Left renal cortex interstitium (tissue), 4 donors: ENCODE measurements at regions not wholly inside any gene's neighbourhood (a gene's known extent, or its start where the extent isn't known, plus 50 kb on each side); places are given as distances from the start of the nearest gene placed in this dataset.
A peak's percentile ranks its signal among the peaks of the same experiment; 100 is the strongest.
"Not testable (repeated sequence)": the region's sequence is repeated elsewhere in the genome, so short reads cannot be mapped to it uniquely, and the experiment has no call there.

Experiments used
- DNase-seq, 4 donors: peaks; one replicate each; pipeline ENCODE4 v3.0.0-alpha.2; 2013; ENCODE audit warnings: low read depth in 4 of 4, low spot score in 2 of 4, missing footprints in 1 of 4

DNA sequence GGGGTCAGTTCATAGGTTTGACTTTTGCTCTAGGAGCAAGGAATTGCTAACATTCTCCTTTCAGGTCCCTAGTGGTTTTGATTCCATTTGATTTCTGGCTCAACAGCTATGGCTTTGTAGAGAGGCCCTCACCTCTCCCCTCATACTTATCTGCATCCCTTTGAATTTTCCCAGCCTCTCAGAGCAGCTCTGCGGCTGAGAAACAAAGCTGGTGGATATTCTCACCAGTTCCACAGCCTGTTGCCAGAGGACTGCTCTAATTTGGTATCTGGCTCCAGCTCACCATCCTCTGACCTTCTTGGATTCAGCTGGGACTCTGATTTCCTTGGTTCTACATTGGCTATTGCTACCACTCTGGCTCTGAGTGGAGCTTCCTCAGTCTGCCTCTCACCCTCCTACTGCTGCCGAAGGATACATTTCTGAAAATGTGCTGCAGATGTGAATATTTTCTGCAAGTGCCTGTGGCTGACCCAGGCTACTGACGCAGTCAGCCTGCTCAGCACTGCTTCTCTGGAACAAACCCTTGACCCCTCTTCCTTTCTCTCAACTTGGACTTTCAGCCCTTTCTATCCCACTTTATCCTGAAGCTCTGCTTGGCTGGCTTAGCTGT, 110.9 kb upstream of the ENPEP start:
- DNase-seq = no peak

DNA sequence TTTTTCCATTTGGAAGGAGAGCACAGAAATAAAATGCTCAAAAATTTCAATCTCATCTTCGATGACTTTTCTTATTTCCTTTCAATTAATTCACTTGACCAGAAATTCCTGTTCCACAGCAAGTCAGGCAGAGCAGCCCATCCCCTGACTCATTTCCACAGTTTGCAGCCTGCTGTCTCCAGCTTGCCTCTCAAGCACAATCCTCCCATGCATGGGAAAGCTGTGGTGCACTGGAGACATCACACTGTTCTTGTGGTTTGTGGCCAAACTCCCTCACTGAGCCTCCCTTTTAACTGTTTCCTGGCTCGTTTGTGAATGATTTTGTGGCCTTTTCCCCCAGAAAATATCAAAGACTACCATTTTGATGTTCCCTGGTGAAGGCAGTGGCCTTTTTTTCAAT, 114.0 kb upstream of the ENPEP start:
- no peak for DNase-seq

DNA sequence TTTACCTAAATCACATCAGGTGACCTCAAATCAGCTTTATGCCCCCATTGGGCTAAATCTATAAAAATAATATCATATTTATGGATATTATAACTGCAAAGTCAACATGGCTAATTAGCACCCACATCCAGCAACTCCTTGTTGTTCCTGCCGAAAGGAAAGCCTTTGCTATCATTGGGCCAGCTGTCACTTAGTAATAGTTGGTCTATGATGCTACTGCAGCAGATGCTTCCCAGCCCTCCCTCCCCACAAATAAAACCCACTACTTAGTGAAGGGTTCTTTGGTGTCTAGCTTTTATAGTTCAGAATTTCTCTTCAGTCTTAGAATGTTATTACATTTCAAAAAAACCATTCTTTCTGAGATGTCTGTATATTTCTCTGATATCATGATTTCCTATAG, 116.9 kb upstream of the ENPEP start:
- no peak for DNase-seq

DNA sequence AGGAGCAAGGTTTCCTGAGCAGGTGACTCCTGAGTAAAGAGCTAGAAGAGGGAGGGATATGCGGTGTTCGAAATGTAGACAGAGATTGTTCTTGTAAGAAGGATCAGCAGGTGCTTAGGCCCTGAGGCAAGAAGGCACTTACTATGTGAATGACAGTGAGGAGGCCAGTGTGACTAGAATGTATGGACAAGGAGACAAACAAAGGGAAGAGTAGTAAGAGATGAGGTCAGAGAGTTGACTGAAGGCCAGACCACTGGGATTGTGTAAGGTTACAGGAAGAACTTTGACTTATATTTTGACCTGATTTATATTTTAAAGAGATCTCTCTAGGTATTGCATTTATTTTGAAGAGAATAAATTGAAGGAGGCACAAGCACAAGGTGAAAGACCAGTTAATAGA, 118.4 kb upstream of the ENPEP start:
- DNase-seq = no peak

DNA sequence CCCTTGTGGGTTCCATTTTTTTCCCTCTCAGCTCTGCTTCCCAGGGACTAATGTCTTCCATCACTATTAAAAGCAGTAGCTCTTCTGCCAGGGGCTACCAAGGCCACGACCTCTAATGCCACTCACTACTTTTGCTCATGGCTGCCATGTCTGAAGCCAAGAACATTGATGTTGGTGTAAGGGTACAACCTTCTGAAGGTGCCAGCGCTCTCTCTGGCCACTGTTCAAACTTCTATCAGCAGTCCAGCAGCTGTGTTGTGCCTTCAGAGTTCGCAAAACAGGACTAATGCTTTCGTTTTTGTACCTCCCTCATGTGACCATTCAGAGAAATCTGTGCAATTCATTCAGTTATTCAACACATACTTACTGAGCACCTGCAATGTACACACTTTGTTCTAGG, 121.5 kb upstream of the ENPEP start:
- DNase-seq = no peak

DNA sequence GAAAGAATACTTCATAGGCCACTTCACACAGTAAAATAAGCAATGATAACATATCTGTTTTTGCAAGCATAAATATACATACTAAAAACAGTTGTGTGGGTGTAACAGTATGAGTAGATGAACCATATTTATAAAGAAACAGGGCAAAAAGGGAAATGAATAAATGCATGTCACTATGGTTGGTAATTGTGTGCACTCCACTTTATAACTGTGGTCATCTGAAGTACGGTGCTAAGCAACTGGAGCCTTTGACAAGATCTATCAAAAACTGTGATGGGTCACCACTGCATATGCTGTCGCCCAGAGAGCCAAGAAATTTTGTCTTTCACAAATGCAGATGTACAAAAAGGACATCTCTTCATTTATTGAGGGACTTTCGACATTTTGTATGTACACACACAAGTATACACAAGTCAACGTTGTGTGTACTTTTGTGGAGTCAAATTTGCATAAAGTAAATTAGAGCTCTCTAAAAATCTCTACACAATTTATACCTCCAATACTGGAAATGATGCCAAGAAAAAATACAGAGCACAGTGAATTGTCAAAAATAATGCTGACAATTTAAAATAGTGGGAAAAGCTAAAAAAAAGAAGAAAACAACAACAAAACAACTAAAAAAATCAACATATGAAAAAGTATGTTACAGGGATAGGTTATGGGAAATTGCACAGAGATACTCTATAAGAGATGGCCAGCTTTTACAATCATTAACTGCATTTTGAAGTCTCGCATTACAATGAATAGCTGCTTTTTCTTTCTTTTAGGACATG, 123.1 kb upstream of the ENPEP start:
- no peak for DNase-seq

DNA sequence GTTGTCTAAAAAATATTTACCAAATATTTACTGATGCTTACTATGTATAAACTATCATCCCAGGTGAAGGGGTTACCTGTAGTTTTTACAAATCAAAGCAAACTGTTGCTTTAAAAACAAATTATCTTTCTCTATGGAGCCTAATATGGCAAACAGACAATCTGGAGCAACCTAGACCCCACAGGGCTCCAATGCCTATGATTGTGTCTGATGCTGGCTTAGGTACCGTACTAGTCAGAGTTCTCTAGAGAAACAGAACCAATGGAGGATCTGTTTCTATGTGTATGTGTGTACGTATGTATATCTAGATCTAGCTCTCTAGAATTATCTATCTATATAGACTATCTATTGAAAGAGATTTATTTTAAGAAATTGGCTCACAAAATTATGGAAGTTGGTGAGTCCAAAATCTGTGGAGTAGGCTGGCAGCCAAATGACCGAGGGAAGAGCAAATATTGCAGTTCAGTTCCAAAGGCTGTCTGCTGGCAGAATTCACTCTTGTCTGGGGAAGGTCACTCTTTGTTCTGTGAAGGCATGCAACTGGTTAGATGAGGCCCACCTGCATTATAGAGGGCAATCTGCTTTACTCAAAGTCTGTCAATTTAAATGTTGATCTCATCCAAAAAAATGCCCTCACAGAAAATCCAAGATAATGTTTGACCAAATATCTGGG, 127.1 kb upstream of the ENPEP start:
- DNase-seq = no peak

DNA sequence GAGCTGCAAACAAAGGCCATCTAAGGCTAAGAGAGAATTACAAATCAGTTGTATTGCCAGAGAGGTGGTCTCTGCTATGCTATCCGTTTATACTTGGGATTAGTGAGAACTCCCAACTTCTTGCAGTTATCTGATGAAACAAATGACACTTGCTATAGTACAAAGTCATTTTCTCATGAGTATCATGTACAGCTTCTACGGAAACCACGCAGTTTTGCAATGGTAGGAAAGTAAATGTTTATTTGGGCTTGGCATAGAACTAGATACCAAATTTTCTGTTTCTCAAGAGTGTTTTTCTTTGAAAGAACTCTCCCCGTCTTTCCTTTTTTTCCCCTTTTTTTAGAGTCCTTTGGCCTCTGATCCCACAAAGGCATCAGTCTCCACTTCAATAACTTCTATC, 128.2 kb upstream of the ENPEP start:
- DNase-seq = no peak

DNA sequence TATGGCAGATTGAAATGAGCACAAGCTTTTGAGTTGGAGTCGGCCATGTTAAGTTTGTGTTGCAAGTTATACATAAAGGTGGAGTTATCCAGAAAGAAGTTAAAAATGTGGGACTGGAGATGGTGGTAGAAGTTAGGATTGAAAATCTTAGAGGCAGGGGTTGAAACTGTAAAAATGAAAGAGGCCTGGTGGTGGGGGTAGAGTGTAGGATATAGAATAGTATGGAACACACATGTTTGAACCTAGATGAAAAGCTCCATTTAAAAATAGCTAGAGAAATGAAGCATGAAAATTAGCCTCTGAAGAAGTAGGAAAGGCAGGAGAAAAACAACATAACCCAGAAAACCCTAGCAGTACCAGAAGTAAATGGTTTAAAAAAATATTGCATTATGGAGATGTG, 131.8 kb upstream of the ENPEP start:
- DNase-seq = no peak

DNA sequence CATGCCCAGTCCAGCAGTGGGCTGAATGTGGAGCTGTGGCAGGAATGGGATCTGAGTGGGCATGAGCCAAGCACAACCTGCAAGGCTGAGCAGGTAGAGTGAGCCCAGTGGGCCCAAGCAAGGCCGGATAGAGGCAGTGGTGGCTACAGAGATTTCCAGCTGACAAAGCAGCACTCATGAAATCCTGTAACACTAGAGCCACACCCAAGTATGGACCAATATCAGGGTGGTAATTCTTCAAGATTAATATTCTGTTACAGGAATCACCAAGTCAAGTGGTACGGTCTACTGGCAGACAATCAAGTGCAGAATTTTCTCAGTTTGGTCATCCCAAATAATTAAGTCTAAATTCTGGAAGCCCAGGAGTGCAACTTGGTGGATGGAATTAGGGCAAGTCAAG, 132.4 kb upstream of the ENPEP start:
- no peak for DNase-seq

DNA sequence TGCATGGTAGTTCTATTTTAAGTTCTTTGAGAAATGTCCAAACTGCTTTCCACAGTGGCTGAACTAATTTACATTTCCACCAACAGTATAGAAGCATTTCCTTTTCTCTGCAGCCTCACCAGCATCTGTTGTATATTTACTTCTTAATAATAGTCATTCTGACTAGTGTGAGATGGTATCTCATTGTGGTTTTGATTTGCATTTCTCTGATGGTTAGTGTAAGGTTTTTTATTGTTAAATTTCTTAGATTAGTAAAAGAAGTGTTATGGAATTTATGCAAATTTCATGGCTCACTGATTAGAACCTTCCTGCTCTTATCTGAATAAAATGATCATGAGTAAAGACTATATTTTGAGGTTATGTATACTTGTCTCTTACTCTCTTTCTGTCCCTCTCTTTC, 134.8 kb upstream of the ENPEP start:
- not testable (repeated sequence) for DNase-seq

DNA sequence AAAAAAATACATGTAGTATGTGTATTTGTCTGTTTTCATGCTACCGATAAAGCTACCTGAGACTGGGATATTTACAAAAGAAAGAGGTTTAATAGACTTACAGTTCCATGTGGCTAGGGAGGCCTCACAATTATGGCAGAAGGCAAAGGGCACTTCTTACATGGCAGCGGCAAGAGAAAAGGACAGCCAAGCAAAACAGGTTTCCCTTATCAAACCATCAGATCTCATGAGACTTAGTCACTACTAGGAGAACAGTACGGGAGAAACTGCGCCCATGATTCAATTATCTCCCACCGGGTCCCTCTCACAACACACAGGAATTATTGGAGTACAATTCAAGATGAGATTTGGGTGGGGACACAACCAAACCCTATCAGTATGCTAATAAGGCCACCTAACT, 137.0 kb upstream of the ELOVL6 start:
- no peak for DNase-seq

DNA sequence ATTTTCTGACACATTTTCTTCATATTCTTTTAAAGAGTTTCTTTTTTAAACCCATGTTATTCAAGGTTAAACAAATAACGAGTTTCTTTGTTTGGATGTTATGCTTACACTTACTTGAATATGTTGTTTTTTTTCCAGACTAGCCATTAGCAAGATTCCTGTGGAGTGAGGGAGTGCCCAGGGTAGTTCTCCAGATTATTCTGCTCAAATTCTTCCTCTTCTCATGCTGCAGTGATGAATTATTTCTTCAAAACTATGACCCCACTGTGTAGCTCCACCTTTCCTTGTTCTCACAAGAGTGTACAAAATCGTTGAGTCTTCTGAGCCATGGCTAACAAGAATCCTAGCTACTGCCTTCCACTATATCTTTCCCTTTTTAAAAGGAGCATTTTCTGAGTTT, 134.1 kb upstream of the ELOVL6 start:
- DNase-seq = no peak

DNA sequence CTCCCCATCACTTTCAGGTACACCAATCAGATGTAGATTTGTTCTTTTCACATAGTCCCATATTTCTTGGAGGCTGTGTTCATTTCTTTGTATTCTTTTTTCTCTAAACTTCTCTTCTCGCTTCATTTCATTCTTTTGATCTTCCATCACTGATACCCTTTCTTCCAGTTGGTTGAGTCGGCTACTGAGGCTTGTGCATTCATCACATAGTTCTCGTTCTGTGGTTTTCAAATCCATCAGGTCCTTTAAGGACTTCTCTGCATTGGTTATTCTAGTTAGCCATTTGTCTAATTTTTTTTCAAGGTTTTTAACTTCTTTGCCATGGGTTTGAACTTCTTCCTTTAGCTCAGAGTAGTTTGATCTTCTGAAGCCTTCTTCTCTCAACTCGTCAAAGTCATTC, 128.0 kb upstream of the ELOVL6 start:
- not testable (repeated sequence) for DNase-seq

DNA sequence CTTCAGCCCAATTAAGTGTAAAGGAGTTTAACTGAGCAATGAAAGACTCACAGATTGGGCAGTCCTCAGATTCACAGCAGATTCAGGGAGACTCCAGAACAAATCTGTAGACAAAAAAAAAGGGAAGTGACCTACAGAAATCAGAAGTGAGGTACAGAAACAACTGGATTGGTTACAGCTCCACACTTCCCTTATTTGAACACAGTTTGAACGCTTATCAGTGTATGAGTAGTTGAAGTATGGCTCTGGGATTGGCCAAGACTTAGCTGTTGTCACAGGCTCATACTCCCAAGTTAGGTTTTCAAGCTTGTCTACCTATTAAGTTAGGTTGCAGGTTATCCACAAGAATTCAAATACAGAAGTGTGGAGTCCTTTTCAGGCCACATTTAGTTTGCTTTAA, 112.4 kb upstream of the ELOVL6 start:
- DNase-seq = no peak

DNA sequence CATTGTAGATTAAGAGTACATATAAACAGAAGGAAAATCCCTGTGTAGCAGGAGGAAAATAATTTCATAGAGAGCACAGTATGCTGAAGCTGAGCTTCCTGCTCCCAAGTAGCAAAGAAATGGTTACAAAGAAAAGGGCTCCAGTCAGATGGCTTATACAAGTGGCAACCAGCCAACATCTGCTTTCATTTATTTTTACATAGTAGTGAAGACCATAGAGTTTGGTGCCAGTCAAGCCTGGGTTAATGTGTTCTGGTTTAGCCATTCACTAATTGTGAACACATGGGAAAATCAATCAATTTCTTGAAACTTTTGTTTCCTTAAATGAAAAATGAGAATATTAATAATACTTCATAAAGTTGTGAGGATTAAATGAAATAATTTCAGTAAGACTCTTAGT, 111.3 kb upstream of the ELOVL6 start:
- no peak for DNase-seq

DNA sequence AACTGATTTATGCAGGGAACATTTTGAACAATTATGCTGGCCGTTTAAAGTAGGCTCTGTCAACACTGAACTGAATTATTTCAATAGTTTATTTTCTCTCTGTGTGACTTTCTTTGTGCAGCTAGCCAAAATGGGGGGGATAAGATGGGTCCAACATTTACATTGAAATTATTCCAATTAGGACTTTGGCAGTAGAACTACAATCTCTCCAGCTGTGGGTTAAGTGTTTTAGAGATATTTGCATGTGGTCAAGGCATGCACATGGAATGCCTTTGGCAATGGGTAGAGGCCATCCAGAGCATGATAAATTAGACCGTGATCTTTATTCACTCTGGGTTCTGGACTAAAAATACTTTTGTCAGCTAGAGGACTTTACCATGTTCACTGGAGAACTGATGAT, 107.9 kb upstream of the ELOVL6 start:
- peak in 1 of 4 donors; percentile 13 for DNase-seq

DNA sequence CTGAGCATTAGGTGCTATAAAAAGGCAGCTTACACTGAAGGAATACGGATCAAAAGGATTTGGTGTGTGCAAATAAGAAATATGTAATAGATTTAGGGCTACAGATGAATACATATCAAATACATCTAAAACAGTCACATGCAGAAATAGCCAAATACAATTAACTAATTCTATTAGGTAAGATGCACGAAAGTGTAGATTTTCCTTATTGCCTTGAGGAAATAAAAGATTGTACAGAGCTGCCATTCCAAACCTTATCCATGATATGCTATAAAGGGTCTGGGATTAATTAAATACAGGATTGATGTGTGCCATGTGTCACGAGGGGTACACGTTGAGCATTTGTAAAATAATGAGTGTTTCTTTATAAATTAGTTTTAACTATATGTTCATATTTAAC, 107.0 kb upstream of the ELOVL6 start:
- DNase-seq = no peak

DNA sequence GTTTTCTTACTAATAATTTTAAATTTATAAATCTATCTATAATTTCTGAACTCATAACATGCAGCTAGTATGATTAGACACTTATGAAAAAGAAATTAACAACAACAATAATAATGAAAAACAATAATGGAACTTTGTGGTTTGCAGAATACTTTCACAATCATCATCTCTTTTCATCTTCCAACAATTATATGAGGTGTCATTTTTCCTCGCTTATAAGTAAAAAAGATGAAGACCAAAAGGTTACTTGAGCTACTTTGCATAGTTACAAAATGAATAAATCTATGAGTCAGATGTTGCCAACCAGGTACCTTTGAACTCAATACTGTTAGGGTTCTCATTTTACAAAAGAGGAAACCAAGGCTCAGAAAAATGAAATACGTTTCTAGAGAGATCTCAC, 98.5 kb upstream of the ELOVL6 start:
- DNase-seq = no peak

DNA sequence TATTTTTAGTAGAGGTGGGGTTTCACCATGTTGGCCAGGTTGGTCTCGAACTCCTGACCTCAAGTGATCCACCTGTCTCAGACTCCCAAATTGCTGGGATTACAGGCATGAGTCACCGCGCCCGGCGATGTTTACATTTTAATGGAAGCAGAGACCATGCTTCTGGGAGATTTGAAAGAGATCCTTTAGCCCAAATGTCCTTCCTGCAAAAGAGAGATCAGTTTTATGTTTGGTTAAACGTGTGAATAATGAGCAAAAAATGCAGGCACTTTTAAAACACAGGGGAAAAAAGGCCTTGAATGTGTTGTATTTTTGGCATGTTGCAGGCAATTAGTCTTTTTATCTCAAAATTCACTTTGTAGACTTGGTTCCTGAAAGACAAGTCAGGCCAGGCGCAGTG, 95.8 kb upstream of the ELOVL6 start:
- no peak for DNase-seq

DNA sequence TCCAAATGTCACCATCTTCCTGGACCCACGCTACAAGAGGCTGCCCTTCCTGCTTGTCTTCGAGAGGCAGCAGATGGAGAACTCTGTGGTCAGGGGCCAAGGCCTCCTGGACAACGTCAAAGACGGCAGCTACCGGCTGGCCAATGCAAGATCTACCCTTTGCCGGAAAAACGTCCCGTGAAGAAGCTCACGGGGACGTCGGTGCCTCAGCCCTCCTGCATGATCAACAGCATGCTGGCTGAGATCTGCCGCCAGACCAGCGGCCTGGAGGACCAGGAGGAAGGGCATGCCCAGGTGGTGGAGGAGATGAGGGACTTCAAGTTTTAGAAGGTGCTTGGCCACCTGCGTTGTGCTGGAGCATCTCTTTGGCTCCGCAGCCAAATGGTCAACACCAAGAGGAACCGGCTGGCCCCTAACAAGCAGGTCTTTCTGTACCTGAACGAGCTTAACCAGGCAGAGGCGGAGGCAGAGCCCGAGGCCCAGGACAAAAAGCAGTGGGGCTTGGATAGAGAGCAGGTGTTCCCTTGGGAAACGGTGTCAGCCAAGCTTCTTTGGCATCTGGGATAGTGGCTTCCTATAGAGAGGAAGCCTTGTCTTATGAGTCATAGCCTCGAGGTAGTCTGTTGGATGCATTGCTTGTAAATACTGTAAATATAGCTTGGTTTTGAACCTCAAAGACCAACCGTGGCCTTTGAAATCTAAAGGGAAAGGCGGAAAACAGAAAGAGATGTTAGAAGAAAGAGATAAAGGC, 94.8 kb upstream of the ELOVL6 start:
- DNase-seq = no peak
